GM23248 (cell line): ENCODE measurements at regions not wholly inside any gene's neighbourhood (a gene's known extent, or its start where the extent isn't known, plus 50 kb on each side); places are given as distances from the start of the nearest gene placed in this dataset.

Experiments
- EZH2 ChIP-seq: fragments of 200-600 bp; sonication (generic); IDR thresholded peaks from 2 replicates; pipeline ENCODE4 v1.6.1; 2018; ENCODE audit warnings: antibody characterized with exemption, mild to moderate bottlenecking; ENCODE audit not compliant: insufficient read depth, poor library complexity, severe bottlenecking
- EZH2phosphoT487 ChIP-seq: fragments of 200-600 bp; sonication (generic); IDR thresholded peaks from 2 replicates; pipeline ENCODE4 v1.6.1; 2018; ENCODE audit warnings: antibody characterized with exemption, moderate library complexity, mild to moderate bottlenecking, low read depth; ENCODE audit not compliant: insufficient read depth

- TF ChIP-seq EZH2phosphoT487 (no peak), EZH2 (no peak)
These were observed 178.6 kb downstream of the ZNF674 start for GRCh38 chrX:46366381-46367207.
